SK-N-SH treated with all-trans-retinoic acid at 6 μM for 48 hours (cell line): ENCODE measurements at regions not wholly inside any gene's neighbourhood (a gene's known extent, or its start where the extent isn't known, plus 50 kb on each side); places are given as distances from the start of the nearest gene placed in this dataset.

Experiments
- ARNTL ChIP-seq: fragments of 450-650 bp; formaldehyde crosslinking; IDR thresholded peaks from 2 replicates; pipeline ENCODE4 v1.5.0; 2020; ENCODE audit warnings: low read depth, mild to moderate bottlenecking, moderate library complexity, borderline replicate concordance
- GLIS3 ChIP-seq: fragments of 250-450 bp; sonication (Bioruptor Pico); IDR thresholded peaks from 2 replicates; pipeline ENCODE4 v1.5.0; 2020; ENCODE audit warnings: mild to moderate bottlenecking, moderate library complexity
- OSR1 ChIP-seq: fragments of 250-450 bp; sonication (Bioruptor Pico); IDR thresholded peaks from 2 replicates; pipeline ENCODE4 v1.8.0; 2022; ENCODE audit warnings: moderate library complexity, mild to moderate bottlenecking, inconsistent platforms
- RARB ChIP-seq: fragments of 250-450 bp; sonication (Bioruptor Pico); IDR thresholded peaks from 2 replicates; pipeline ENCODE4 v1.8.0; 2021; ENCODE audit warnings: mild to moderate bottlenecking, moderate library complexity
- TOX ChIP-seq: fragments of 250-450 bp; sonication (Bioruptor Pico); IDR thresholded peaks from 2 replicates; pipeline ENCODE4 v1.8.0; 2021; ENCODE audit warnings: mild to moderate bottlenecking, moderate library complexity, borderline replicate concordance
- ZFP3 ChIP-seq: fragments of 250-450 bp; sonication (Bioruptor Pico); IDR thresholded peaks from 2 replicates; pipeline ENCODE4 v1.5.0; 2020; ENCODE audit warnings: mild to moderate bottlenecking, moderate library complexity
- ZFP30 ChIP-seq: fragments of 450-650 bp; formaldehyde crosslinking; IDR thresholded peaks from 2 replicates; pipeline ENCODE4 v1.5.0; 2022; ENCODE audit warnings: mild to moderate bottlenecking, moderate library complexity
- ZNF565 ChIP-seq: fragments of 450-650 bp; formaldehyde crosslinking; conservative IDR thresholded peaks from 2 replicates; pipeline ENCODE4 v1.5.0; 2020; ENCODE audit warnings: low read depth, mild to moderate bottlenecking, moderate library complexity
- TF ChIP-seq, protein P1 (sequence below): fragments of 250-450 bp; sonication (Bioruptor Pico); IDR thresholded peaks from 2 replicates; pipeline ENCODE4 v1.8.0; 2020; ENCODE audit warnings: mild to moderate bottlenecking, moderate library complexity, borderline replicate concordance
- TF ChIP-seq, protein P2 (sequence below): fragments of 250-450 bp; sonication (Bioruptor Pico); IDR thresholded peaks from 2 replicates; pipeline ENCODE4 v1.5.1; 2021; ENCODE audit warnings: mild to moderate bottlenecking, moderate library complexity

- TF ChIP-seq, protein P1, sequence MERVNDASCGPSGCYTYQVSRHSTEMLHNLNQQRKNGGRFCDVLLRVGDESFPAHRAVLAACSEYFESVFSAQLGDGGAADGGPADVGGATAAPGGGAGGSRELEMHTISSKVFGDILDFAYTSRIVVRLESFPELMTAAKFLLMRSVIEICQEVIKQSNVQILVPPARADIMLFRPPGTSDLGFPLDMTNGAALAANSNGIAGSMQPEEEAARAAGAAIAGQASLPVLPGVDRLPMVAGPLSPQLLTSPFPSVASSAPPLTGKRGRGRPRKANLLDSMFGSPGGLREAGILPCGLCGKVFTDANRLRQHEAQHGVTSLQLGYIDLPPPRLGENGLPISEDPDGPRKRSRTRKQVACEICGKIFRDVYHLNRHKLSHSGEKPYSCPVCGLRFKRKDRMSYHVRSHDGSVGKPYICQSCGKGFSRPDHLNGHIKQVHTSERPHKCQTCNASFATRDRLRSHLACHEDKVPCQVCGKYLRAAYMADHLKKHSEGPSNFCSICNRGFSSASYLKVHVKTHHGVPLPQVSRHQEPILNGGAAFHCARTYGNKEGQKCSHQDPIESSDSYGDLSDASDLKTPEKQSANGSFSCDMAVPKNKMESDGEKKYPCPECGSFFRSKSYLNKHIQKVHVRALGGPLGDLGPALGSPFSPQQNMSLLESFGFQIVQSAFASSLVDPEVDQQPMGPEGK (CRISPR knock-in tag): no peak
- TF ChIP-seq GLIS3 (no peak), OSR1 (no peak), ZNF565 (CRISPR knock-in tag) (no peak), TOX (CRISPR knock-in tag) (no peak), ARNTL (CRISPR knock-in tag) (no peak), ZFP30 (CRISPR knock-in tag) (no peak), RARB (CRISPR knock-in tag) (no peak), ZFP3 (CRISPR knock-in tag) (no peak)
- TF ChIP-seq, protein P2, sequence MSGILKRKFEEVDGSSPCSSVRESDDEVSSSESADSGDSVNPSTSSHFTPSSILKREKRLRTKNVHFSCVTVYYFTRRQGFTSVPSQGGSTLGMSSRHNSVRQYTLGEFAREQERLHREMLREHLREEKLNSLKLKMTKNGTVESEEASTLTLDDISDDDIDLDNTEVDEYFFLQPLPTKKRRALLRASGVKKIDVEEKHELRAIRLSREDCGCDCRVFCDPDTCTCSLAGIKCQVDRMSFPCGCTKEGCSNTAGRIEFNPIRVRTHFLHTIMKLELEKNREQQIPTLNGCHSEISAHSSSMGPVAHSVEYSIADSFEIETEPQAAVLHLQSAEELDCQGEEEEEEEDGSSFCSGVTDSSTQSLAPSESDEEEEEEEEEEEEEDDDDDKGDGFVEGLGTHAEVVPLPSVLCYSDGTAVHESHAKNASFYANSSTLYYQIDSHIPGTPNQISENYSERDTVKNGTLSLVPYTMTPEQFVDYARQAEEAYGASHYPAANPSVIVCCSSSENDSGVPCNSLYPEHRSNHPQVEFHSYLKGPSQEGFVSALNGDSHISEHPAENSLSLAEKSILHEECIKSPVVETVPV: no peak
These were observed 186.7 kb upstream of the TENT5A start for GRCh38 chr6:81938991-81939732.
